Right forelimb (tissue), 1 donor: ENCODE measurements at regions not wholly inside any gene's neighbourhood (a gene's known extent, or its start where the extent isn't known, plus 50 kb on each side); places are given as distances from the start of the nearest gene placed in this dataset.
A peak's percentile ranks its signal among the peaks of the same experiment; 100 is the strongest.
"Not testable (repeated sequence)": the region's sequence is repeated elsewhere in the genome, so short reads cannot be mapped to it uniquely, and the experiment has no call there.

Experiments used
- DNase-seq: peaks from one replicate; pipeline ENCODE4 v3.0.0-alpha.2; 2018

DNA sequence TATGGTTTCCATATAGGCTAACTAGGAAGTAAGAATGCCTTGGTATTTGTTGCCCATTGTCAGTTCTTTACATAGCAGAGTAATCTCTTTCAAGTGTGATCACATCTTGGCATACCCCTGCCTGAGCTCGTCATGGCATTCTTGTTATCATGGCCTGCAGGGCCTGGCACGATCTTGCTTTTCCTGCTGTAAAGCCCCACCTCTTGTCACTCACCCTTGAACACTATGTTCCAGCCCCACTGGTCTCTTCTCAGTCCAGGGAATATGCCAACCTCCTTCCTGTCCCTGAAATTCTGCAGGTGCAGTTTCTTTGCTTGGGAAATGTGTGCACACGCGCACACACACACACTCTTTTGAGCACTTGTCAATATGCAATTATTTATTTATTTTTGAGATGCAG lies 250.2 kb upstream of the DMRT1 start:
- DNase-seq, result no peak

DNA sequence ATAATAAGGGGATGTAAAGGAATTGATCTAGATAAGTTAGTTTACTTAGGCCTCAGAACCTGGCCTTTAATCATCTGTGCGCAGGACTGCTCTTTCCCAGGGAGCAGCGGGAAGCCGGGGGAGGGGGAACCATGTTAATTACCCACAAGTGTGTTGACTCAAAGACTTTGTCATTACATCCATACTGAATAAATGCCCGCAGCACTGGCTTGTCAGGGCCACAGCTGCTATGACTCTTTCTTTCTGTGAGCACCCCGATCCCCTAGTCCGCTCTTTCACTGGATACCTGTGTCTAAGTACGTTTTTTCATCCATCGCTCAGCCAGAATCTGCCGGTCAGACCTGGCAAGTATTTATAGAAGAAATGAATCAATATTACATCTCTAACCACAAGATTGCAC lies 249.3 kb upstream of the DMRT1 start:
- DNase-seq, result no peak

DNA sequence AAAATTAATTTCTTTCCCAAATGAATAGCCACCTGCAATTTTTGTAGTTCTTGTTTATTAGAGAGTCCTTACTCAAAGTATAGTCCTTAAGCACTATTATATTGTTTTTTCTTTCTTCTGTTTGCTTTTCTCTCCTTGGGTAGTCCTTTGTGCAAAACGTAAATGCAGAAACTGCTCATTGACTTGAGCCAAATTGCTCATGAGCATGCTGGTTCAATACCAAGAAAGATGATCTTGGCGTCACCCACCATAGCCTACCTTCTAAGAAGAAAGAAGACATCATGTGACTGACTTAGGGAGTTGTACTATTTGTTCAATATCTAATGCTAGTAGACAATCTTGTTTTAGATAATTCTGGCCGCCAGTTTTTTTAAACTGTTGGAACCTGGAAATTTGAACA lies 248.8 kb upstream of the DMRT1 start:
- no peak for DNase-seq

DNA sequence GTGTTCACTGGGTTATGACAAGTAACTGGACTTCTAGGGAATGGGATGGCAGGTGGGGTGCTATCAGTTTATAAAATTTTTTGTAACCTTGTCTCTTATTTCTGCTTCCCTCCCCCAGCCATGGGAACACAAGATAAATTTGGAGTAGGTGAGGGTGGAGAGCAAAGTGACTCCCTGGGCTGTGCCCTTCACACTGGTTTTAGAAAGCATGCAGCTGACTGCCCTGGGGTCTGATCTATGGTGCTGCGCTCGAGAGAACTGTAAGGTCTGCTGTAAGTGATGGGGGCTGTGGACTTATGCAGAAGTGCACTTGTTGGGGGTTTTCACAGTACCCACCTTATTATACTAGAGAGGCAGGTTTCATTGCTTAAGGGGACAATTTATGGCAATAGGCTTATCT lies 247.7 kb upstream of the DMRT1 start:
- DNase-seq, result no peak

DNA sequence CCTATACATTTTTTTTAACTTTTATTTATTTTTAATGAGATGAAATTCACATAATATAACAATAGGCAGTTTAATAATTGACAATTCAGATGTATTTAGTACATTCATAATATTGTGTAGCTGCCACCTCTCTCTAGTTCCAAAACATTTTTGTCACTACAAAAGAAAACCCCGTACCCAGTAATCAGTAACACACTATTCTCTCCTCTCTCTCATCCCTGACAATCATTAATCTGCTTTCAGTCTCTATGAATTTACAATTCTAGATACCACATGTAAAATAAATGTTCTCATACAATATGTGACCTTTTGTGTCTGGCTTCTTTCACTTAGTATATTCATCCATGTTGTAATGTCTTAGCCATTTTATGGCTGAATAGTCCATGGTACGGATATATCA lies 244.8 kb upstream of the DMRT1 start:
- DNase-seq, result no peak

DNA sequence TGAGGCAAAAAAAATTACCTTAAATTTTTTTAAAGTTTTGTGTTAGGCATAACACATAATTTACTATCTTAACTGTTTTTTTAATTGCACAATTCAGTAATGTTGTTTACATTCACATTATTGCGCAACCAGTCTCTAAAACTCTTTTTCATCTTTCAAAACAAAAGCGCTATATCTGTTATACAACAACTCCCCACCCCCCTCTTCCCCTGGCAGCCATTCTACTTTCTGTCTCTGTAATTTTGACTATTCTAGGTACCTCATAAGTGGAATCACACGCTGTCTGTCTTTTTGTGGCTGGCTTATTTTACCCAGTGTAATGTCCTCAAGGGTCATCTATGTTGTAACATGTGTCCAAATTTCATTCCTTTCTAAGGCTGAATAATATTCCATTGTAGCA lies 241.5 kb upstream of the DMRT1 start:
- no peak for DNase-seq

DNA sequence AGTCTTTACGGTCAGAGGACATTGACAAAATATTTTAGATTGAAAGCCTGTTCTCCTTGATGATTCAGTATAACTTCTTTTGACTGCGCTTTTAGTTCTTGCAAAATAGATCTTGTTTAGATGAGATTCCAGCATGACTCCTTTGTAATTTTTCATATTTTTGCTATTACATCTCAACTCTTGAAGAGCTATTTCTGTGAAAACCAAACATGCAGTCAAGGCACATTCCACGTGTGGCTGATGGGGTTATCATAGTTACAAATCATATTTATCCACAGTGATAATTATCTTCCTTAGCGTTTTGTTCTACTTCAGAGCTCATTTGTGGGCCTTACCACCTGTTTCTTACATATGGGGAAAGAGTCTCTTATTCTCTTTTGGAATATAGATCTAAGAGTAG lies 238.8 kb upstream of the DMRT1 start:
- no peak for DNase-seq

DNA sequence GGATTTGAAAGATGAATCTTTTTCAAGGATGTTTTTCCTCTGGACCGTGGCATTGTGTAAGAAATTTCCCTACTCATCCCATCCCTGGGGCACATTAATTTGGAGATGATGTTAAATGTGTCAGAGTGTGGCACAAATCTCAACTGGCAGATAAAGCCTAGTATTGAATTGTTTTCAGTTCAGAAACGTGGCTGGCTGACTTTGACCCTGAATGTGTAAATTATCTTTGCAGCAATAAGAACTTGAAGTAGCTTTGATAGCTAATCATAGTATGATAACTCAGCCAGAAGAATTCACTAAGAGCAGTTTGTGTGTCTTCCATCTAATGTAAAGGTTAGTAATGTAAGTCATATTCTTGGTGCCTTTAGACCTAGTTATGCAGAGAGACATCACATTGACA lies 238.4 kb upstream of the DMRT1 start:
- DNase-seq, result no peak

DNA sequence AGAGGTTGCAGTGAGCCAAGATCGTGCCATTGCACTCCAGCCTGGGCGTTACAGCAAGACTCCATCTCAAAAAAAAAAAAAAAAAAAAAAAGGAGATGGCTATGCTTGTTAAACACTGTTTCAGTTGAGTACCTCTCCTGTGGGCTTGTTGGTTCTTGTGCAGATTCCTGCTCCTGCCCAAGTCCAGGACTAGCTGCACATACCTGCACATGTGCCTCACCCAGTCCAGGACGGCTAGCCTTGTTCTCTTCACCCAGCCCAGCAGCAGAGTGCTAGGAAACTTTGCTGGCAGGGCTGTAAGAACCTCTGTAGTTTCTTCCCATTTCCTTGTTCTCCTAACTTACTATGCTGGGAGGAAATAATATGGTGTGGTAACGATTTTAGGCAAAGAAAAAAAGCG lies 234.1 kb upstream of the DMRT1 start:
- no peak for DNase-seq

DNA sequence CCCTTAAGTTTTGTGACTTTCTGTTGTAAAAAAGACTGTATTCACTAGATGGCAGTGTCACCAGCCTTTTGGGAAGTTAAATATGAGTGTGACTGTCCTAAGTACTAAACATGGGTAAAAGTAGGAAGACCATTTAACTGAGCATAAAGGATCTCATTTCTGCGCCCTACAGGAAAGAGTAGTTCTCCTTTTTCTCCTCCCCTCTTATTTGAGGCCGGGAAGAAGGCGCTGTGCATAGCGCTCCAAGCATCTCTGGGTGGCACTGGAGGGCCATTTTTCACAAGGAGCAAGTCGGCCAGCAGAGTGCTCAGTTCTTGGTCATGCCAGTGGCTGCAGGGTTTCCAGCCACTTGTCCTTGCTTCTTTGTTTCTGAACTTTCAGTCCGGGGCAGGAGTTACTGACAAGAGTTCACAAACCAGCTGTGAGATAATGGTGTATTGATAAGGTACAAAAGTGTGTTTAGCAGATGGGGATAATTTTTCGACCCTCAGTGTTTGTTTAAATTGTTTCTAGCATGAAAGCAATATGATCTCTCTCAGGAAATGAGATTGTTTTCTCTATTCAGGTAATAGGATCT lies 227.6 kb upstream of the DMRT1 start:
- DNase-seq, result peak; percentile 81

DNA sequence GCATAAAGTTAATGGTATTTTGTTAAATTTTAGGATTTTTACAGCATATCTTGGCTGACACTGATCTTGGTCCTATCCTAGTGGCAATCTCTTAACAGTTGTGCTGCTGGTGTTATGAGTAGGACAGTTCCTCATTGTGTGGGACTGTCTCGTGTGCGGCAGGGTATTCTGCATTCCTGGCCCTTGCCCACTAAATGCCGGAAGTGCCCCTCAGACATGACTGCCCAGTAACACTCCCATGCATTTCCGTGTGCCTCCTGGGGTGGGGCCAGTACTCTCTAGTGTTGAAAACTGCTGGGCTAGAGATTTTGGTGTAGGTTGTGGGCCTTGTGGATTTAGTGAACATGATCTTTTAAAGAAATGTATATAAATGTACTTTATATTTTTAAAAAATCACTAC lies 227.1 kb upstream of the DMRT1 start:
- no peak for DNase-seq

DNA sequence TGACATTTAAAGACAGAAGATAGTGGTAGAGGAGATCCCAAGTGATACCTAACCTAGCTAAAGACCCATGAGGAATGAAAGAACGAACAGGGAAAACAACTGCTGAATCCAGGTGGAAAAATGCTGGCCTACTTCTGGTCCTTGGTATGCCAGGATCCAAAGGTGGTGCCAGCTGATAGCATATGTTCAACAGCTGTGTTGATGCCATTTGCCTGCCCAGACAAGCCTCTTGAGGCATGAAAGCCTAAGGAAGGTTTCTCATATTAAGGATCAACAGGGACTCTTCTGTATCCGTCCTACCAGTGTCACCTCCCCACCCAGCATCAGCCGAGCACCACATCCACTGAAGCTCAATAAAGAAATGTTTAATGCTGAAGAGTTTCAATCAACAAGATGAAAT lies 225.7 kb upstream of the DMRT1 start:
- DNase-seq, result no peak

DNA sequence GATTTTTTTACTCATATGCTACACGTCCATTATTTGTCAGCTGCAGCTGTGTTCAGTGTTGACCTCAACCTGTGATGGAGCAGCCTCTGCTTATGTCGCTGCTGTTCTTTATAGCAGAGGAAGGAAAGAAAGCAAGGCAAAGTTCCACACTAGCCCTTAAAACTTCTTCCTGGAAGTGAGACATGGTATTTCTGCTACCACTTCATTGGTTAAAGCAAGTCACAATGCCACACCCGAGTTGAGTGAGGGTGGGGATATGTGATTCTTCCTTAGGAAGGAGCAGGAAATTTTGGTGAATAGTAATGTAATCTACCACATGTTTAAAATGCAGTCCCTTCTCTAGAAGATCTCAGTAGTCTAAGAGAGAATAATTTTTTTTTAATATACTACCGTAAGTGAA lies 224.8 kb upstream of the DMRT1 start:
- no peak for DNase-seq

DNA sequence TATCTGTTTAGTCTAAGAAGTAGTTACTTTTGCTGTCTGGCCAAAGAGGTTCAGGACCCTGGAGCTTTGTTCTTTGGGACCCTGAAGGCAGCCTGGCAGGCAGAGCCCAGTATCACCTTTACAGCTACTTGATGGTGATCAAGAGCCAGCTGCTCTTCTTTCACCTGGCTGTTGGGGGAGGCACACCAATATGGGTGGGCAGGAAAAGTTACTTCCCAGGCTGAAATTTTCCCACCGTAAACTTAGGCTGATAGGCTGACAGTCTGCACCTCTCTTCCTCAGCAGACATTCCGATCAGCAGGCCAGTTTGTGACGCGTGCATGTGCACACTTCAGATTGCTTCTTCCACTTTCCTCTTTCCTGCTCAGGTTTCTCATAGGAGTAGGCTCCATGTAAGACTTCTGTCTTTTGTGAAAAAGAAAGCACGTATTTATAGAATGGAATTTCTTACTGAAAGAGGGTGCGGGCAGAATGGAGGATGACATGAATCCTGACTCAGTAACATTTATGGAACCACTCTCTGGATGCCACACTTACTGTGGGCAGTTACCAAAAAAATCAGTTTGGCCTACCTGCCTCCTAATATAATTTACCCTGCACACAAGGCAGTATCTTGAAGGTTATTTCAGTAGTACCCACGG lies 223.9 kb upstream of the DMRT1 start:
- DNase-seq, result no peak

DNA sequence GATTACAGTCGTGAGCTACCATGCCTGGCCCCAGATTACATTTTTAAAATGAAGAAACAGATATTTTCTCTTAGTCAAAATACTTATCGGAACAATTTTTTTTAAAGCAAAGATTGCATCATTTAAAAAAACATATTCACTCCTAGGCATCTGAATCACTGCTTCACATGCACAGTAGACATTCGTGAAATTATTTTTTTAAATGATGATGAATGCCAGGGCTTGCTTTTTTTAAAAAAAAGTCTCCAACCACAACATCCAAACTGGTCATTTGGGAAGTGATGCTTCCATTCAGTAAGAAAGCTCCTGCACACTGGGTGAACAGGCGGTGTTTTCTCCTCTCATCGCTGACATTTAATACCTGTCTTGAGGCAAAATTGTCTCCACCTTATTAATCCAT lies 223.0 kb upstream of the DMRT1 start:
- DNase-seq, result no peak

DNA sequence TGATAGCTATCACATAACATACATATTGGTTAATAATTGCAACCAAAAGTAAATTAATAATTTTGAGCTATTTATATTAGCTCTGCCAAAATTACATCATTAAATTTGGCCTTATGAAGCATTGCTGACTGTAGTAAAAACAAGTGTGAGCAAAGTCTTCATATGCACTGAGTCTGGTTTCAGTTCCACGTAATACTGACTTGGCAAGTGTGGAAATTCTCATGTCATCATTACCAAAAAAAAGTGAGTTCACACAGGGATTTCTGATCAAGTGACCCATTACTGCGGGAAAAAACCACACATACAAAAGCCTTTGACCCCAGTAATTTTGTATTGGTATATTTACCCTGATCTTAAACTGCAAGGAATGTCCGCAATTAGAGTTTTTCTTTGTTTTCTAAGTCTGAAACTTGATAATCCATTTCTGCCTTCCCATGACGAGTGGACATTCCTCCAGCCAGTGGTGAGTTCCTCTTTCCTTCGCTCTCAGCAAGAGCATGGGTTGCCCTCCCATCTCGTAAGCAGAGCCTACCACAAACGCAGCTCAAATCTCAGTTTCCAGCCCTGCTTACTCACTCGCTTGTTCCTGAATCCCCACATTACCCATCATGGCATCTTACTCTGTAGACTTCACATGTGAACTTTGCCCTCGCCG lies 220.2 kb upstream of the DMRT1 start:
- DNase-seq, result no peak

DNA sequence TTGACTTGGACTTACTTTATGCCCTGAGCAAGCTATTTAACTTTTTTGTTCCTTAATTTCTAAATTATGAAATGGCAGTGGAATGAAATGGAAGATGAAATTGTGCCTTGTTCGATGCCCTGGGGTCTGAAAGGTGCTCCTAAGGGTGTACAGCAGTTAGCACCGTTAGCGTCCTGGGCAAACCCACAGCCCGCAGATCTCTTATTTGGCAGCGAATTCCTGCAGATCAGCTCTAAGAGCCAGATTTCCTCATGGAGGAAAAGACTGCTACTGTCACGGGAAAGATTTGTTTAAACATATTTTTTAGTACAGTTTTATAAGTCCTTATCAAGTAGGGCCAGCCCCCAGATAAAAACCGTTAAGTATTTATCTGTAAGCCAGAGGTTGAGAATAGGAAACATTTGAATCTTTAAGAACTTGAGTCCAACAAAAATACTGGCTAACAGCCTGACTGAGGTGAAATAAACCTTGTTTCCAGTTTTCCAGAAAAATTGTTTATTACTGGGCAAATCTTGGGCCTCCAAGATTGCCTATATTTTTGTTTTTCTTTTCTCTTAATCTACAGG lies 216.5 kb upstream of the DMRT1 start:
- DNase-seq, result no peak

DNA sequence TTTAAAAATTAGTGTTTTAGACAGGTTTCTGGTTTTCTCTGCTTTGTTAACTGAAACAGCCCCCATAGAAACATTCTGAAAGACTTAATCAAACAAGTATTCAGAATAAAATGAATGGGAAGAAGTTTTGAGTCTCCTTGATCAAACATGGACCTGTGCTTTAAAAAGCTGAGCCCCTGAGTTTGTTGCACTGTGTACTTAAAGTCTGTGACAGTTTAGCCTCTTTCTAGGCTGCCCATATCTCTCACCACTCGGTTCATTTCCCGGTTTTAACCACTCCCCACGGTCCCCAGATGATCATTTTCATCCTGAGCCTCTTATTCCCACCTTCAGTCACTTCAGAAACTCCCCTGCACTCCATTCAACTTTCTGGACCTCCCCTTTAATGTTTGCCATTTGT lies 215.9 kb upstream of the DMRT1 start:
- no peak for DNase-seq

DNA sequence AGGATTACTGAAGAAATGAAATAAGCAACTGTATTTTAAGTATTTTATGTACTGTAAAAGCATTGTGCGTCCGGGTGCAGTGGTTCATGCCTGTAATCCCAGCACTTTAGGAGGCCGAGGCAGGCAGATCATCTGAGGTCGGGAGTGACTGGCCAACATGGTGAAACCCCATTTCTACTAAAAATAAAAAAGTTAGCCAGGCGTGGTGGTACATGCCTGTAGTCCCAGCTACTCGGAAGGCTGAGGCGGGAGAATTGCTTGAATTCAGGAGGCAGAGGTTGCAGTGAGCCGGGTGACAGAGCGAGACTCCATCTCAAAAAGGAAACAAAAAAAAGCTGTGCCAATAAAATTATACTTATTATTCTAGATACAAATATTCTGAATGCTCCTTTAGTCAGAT lies 215.4 kb upstream of the DMRT1 start:
- not testable (repeated sequence) for DNase-seq

DNA sequence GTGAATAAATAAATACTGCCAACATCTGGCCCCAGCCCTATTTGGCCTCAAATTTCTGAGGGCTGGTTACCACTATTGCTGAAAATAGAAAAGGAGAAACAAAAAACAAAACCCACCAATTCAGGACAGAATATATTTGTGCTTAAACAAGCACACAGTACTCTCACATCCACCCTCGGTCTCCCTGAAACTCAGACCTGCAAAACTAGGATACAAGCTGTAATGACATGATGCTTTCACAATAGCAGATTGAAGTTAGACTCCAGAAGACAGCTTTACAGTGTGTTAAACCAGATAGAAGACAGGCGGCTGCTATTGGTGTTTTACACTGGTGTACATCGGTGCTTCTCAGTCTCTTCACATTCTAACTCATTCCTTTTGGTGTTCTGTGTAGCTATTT lies 214.9 kb upstream of the DMRT1 start:
- DNase-seq, result no peak

DNA sequence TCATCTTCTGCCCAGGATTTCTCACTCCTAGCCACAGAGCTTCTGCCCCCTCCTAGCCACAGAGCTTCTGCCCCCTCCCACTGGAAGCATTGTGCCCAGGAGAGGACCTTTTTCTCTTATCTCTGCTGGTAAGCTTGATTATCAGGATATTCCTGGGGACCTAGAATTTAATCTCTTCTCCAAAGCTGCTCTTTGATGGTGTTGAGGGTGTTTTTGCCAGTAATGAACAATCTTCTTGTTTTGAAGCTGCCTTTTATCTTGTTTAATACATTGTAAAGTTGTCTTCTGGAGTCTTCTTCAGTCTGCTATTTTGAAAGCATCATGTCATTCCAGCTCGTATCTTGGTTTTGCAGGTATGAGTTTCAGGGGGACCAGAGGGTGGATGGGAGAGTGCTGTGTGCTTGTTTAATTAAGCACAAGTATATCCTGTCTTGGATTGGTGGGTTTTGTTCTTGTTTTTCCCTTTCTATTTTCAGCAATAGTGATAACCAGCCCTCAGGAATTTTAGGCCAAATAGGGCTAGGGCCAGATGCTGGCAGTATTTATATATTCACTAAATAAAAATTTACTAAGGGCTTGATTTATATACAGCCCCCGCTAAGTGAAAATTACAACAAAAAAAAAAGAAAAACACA lies 214.0 kb upstream of the DMRT1 start:
- DNase-seq, result no peak

DNA sequence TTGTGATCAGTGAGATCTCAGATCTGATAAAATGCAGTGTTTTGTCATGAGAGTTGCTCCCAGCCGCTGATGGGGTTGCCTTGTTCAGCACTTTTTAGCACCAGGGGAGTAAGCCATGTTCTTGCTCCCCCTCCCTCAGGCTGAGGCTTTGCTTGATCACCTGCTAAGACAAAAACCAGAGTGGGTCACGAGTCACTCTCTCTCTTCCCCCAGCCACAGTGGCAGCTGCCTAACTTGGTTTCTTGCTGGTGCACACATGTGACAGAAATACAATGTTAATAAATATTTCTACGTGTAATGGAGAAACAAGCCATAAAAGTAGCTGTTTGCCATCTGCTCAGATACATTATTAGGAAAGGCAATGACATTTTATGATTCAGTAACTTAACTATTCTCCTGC lies 212.4 kb upstream of the DMRT1 start:
- no peak for DNase-seq

DNA sequence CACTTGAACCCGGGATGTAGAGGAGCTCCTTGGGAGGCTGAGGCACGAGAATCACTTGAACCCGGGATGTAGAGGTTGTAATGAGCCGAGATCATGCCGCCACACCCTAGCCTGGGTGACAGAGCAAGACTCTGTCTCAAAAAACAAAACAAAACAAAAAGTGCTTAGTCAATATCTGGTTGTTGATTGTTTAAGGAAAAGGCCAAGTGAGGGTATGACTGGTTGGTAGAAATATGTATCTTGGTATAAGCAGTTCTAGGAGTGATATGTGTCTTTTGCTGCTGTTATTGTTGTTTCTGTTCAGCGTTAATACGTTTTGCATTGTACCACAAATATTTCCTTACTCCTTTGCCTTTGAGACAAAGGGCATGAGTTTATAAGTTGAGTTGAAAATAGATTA lies 210.7 kb upstream of the DMRT1 start:
- no peak for DNase-seq

DNA sequence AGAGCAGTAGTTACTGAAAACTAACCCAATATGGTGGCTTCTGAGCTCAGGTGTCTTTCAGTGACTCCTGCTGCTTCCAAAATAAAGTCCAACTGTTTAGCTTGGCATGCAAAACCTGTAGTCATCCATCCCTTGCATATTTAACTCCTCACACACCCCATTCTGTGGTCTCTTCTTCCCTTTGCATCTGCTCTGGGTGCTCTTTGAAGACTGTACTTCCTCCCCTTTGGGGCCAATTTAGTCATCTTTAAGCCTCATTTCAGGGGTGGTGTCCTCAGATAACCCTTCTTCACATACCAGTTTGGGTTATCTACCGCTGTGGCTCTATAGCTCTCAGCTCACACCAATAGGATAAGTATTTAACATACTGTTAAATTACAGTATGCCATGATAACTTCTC lies 209.9 kb upstream of the DMRT1 start:
- DNase-seq, result no peak
